A673 (cell line): ENCODE measurements at regions not wholly inside any gene's neighbourhood (a gene's known extent, or its start where the extent isn't known, plus 50 kb on each side); places are given as distances from the start of the nearest gene placed in this dataset.

ENCODE experiments used
- EZH2 ChIP-seq: fragments of 200-600 bp; sonication (generic); IDR thresholded peaks from 2 replicates; pipeline ENCODE4 v1.6.1; 2017; ENCODE audit warnings: borderline replicate concordance, low read depth, mild to moderate bottlenecking, mixed read lengths, antibody characterized with exemption, low read length; ENCODE audit not compliant: poor library complexity, severe bottlenecking
- TF ChIP-seq, protein P1 (sequence below): fragments of 300-800, 200-600 bp; sonication (generic); conservative IDR thresholded peaks from 2 replicates; pipeline ENCODE4 v1.5.1; 2017; ENCODE audit warnings: low read depth, mild to moderate bottlenecking, antibody characterized with exemption, low read length, moderate library complexity, mixed read lengths

DNA sequence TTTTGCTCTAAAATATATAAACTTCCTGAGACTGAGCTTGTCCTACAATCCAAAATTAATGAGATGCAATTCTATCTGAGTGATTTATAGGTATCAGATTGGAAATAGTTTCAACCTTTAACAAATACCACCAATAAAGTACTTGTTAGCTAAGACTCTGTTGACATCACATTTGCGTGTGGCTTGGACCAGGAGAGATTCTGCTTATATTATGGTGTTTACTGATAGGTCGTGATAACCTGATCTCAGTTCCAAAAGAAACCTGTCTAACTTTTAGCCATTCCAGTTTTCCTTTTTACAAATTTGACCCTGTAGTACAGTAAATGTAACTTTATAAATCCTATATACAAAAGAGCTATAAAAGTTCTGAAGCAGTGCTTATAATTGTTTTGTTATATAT lies 78.4 kb upstream of the ABCA12 start:
- TF ChIP-seq, protein P1, sequence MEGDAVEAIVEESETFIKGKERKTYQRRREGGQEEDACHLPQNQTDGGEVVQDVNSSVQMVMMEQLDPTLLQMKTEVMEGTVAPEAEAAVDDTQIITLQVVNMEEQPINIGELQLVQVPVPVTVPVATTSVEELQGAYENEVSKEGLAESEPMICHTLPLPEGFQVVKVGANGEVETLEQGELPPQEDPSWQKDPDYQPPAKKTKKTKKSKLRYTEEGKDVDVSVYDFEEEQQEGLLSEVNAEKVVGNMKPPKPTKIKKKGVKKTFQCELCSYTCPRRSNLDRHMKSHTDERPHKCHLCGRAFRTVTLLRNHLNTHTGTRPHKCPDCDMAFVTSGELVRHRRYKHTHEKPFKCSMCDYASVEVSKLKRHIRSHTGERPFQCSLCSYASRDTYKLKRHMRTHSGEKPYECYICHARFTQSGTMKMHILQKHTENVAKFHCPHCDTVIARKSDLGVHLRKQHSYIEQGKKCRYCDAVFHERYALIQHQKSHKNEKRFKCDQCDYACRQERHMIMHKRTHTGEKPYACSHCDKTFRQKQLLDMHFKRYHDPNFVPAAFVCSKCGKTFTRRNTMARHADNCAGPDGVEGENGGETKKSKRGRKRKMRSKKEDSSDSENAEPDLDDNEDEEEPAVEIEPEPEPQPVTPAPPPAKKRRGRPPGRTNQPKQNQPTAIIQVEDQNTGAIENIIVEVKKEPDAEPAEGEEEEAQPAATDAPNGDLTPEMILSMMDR, result no peak
- no peak for TF ChIP-seq EZH2
